CD4-positive, alpha-beta T cell (primary cell): ENCODE measurements at regions not wholly inside any gene's neighbourhood (a gene's known extent, or its start where the extent isn't known, plus 50 kb on each side); places are given as distances from the start of the nearest gene placed in this dataset.

Experiments used
- ATAC-seq: fragments of 200-7000 bp; cut with Tn5 transposase; one replicate; pipeline ENCODE4 v1.10.0; 2022; ENCODE audit warnings: mild to moderate bottlenecking; ENCODE audit not compliant: poor library complexity
- CTCF ChIA-PET: fragments of 350-600 bp; sonication (Branson Sonifier 250); formaldehyde crosslinking; loops from one replicate; lab custom pipeline; 2021; ENCODE audit warnings: antibody characterized with exemption, inconsistent platforms; lab: Charles Lee
- POLR2A ChIA-PET: fragments of 350-600 bp; sonication (Branson Sonifier 250); formaldehyde crosslinking; loops from one replicate; lab custom pipeline; 2021; ENCODE audit warnings: antibody characterized with exemption, inconsistent platforms; lab: Charles Lee
- DNase-seq, 14 experiments: peaks; one replicate each; pipeline ENCODE4 v3.0.0-alpha.2; 2013 to 2020; ENCODE audit warnings: mixed read lengths in 2 of 14
- H3K27ac ChIP-seq, 2 donors: one replicate each; pipeline versions ENCODE4 v1.5.1 to v1.7.0; 2013; ENCODE audit warnings: low read length in 2 of 2, low read depth in 1 of 2, mild to moderate bottlenecking in 1 of 2
- H3K27me3 ChIP-seq, 2 experiments: 1 replicate in 1 of 2; 2 replicates in 1 of 2; pipeline versions ENCODE4 v1.6.1 to v1.7.0; 2013; ENCODE audit warnings: low read length in 2 of 2, control low read depth in 1 of 2, mild to moderate bottlenecking in 1 of 2, moderate library complexity in 1 of 2; ENCODE audit not compliant: insufficient read depth in 2 of 2, control insufficient read depth in 1 of 2
- H3K36me3 ChIP-seq: one replicate; pipeline ENCODE4 v1.6.1; 2013; ENCODE audit warnings: low read length, control low read depth; ENCODE audit not compliant: insufficient read depth
- H3K4me1 ChIP-seq: one replicate; pipeline ENCODE4 v1.6.1; 2013; ENCODE audit warnings: low read length, control low read depth; ENCODE audit not compliant: insufficient read depth
- H3K4me3 ChIP-seq: one replicate; pipeline ENCODE4 v1.5.1; 2013; ENCODE audit warnings: mild to moderate bottlenecking, low read length, moderate library complexity
- H3K9me3 ChIP-seq, 2 experiments: 1 replicate in 1 of 2; 2 replicates in 1 of 2; pipeline versions ENCODE4 v1.6.1 to v1.7.0; 2013; ENCODE audit warnings: low read length in 2 of 2, mild to moderate bottlenecking in 2 of 2, control low read depth in 1 of 2, moderate library complexity in 1 of 2; ENCODE audit not compliant: control insufficient read depth in 1 of 2, insufficient read depth in 1 of 2
- H3K27ac Mint-ChIP-seq: one replicate; pipeline ENCODE4 v1.8.0; 2020; ENCODE audit warnings: mixed read lengths
- H3K27me3 Mint-ChIP-seq: one replicate; pipeline ENCODE4 v1.8.0; 2021; ENCODE audit warnings: mixed read lengths
- H3K36me3 Mint-ChIP-seq: one replicate; pipeline ENCODE4 v1.8.0; 2021; ENCODE audit warnings: low read depth, mixed read lengths
- H3K4me1 Mint-ChIP-seq: one replicate; pipeline ENCODE4 v1.8.0; 2021; ENCODE audit warnings: low read depth, mixed read lengths
- H3K4me3 Mint-ChIP-seq: one replicate; pipeline ENCODE4 v1.8.0; 2020; ENCODE audit warnings: mild to moderate bottlenecking, mixed read lengths
- H3K9me3 Mint-ChIP-seq: one replicate; pipeline ENCODE4 v1.8.0; 2020; ENCODE audit warnings: mixed read lengths
- intact Hi-C, 2 experiments: fragments of 100-400 bp; cut with DNase I in 1 of 2; cut with micrococcal nuclease in 1 of 2; formaldehyde crosslinking; loops; one replicate each; pipeline versions ENCODE4 v1.15.1 to v1.9.0; 2023 to 2025; cut with DNase I, micrococcal nuclease
- TF ChIP-seq, protein P1 (sequence below): fragments of 200-600 bp; IDR thresholded peaks from one replicate; pipeline ENCODE4 v1.8.0; 2022; ENCODE audit warnings: antibody characterized with exemption, mild to moderate bottlenecking

DNA sequence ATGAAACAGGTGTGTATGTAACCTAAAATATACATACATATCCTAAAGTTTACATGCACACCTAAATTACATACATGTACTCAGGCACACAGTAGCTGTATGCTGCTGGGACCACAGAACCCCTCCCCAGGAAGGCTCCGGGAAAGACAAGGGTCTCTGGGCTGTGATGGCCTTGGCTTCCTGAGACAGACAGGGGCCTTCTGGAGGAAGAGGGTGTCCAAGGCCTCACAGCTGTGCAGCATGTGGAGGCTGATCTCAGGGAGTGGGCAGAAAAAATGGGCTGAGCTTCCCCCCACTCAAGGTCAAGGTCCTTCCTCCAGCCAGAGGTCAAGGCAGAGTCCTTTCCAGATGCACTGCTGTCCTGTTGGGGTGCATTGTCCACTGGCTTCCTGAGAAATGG lies 129.1 kb upstream of the THBS2 start:
- Histone ChIP-seq H3K36me3 (no peaks in the 10 kb centered on the region), H3K9me3 (peaks cover 0 to 20% of the 10 kb centered on the region in 2 experiments), H3K4me3 (no peak overlapping the region), H3K27me3 (peaks cover 0 to 3% of the 10 kb centered on the region in 2 experiments), H3K27ac (no peak overlapping the region), H3K4me1 (no peaks in the 10 kb centered on the region)
- no peaks in the 10 kb centered on the region for H3K4me1 Mint-ChIP-seq
- no peak overlapping the region for H3K27ac Mint-ChIP-seq
- POLR2A ChIA-PET = no interaction called here
- H3K4me3 Mint-ChIP-seq = no peak overlapping the region
- intact Hi-C loops = no loop called here
- no peaks in the 10 kb centered on the region for H3K36me3 Mint-ChIP-seq
- ATAC-seq (no peak), DNase-seq (no peak)
- H3K9me3 Mint-ChIP-seq = peaks cover 3% of the 10 kb centered on the region
- TF ChIP-seq, protein P1, sequence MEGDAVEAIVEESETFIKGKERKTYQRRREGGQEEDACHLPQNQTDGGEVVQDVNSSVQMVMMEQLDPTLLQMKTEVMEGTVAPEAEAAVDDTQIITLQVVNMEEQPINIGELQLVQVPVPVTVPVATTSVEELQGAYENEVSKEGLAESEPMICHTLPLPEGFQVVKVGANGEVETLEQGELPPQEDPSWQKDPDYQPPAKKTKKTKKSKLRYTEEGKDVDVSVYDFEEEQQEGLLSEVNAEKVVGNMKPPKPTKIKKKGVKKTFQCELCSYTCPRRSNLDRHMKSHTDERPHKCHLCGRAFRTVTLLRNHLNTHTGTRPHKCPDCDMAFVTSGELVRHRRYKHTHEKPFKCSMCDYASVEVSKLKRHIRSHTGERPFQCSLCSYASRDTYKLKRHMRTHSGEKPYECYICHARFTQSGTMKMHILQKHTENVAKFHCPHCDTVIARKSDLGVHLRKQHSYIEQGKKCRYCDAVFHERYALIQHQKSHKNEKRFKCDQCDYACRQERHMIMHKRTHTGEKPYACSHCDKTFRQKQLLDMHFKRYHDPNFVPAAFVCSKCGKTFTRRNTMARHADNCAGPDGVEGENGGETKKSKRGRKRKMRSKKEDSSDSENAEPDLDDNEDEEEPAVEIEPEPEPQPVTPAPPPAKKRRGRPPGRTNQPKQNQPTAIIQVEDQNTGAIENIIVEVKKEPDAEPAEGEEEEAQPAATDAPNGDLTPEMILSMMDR = no peak
- peaks cover 18% of the 10 kb centered on the region for H3K27me3 Mint-ChIP-seq
- CTCF ChIA-PET = no interaction called here

DNA sequence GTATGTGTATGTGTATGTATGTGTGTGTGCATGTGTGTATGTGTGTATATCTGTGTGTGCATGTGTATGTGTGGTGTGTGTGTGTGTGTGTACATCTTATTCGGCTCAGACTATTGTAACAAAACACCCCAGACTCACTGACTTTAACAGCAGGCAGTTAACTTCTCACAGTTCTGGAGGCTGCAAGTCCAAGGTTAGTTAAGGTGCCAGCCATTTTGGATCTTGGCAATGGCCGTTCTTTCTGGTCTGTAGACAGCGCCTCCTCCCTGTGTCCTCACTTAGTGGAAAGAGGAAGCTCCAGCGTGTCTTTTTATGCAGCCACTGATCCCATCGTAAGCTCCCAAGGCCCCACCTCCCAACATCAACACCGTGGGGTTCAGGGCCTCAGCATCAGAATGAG lies 128.3 kb upstream of the THBS2 start:
- no peak for DNase-seq
- H3K27ac ChIP-seq = no peak overlapping the region
- CTCF ChIA-PET = no interaction called here
- Mint-ChIP-seq H3K4me1 (no peaks in the 10 kb centered on the region), H3K4me3 (no peak overlapping the region), H3K27me3 (peaks cover 13% of the 10 kb centered on the region), H3K27ac (no peak overlapping the region), H3K36me3 (no peaks in the 10 kb centered on the region), H3K9me3 (peaks cover 3% of the 10 kb centered on the region)
- H3K4me3 ChIP-seq = no peak overlapping the region
- peaks cover 0 to 23% of the 10 kb centered on the region in 2 experiments for H3K9me3 ChIP-seq
- peaks cover 0 to 3% of the 10 kb centered on the region in 2 experiments for H3K27me3 ChIP-seq
- ATAC-seq = no peak
- POLR2A ChIA-PET = no interaction called here
- intact Hi-C loops = no loop called here
- no peaks in the 10 kb centered on the region for H3K4me1 ChIP-seq
- TF ChIP-seq, protein P1 = no peak
- H3K36me3 ChIP-seq = no peaks in the 10 kb centered on the region

- CTCF ChIA-PET = no interaction called here
- Mint-ChIP-seq H3K27me3 (peaks cover 13% of the 10 kb centered on the region), H3K36me3 (no peaks in the 10 kb centered on the region), H3K4me1 (no peaks in the 10 kb centered on the region), H3K9me3 (peaks cover 3% of the 10 kb centered on the region), H3K27ac (no peak overlapping the region), H3K4me3 (no peak overlapping the region)
- Histone ChIP-seq H3K27me3 (no peaks in the 10 kb centered on the region), H3K36me3 (no peaks in the 10 kb centered on the region), H3K4me3 (no peak overlapping the region), H3K4me1 (no peaks in the 10 kb centered on the region), H3K9me3 (peaks cover 3 to 30% of the 10 kb centered on the region in 2 experiments), H3K27ac (no peak overlapping the region)
- DNase-seq (no peak), ATAC-seq (no peak)
- intact Hi-C loops = no loop called here
- TF ChIP-seq, protein P1 = no peak
- POLR2A ChIA-PET = no interaction called here
Measured at GRCh38 chr6:169380493-169380892, 126.8 kb upstream of the THBS2 start.
